ENCODE measurements at regions not wholly inside any gene's neighbourhood (a gene's known extent, or its start where the extent isn't known, plus 50 kb on each side); places are given as distances from the start of the nearest gene placed in this dataset.

- H3K36me3 ChIP-seq, result no peaks in the 10 kb centered on the region
- H3K4me1 ChIP-seq, result no peaks in the 10 kb centered on the region
- peaks cover 0 to 19% of the 10 kb centered on the region in 2 donors for H3K27me3 ChIP-seq
- TF ChIP-seq POLR2A (IDR thresholded peaks at IDR 0.05), result no peak
- TF ChIP-seq EP300 (IDR thresholded peaks at IDR 0.05), result no peak
- TF ChIP-seq, protein P1, sequence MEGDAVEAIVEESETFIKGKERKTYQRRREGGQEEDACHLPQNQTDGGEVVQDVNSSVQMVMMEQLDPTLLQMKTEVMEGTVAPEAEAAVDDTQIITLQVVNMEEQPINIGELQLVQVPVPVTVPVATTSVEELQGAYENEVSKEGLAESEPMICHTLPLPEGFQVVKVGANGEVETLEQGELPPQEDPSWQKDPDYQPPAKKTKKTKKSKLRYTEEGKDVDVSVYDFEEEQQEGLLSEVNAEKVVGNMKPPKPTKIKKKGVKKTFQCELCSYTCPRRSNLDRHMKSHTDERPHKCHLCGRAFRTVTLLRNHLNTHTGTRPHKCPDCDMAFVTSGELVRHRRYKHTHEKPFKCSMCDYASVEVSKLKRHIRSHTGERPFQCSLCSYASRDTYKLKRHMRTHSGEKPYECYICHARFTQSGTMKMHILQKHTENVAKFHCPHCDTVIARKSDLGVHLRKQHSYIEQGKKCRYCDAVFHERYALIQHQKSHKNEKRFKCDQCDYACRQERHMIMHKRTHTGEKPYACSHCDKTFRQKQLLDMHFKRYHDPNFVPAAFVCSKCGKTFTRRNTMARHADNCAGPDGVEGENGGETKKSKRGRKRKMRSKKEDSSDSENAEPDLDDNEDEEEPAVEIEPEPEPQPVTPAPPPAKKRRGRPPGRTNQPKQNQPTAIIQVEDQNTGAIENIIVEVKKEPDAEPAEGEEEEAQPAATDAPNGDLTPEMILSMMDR (IDR thresholded peaks at IDR 0.05), result no peak
- H3K27ac ChIP-seq, result no peak overlapping the region
- WGBS, 2 donors, result 81% methylated on average over 4 of the region's 4 CpGs
- H3K4me3 ChIP-seq, result no peak overlapping the region
- H3K9me3 ChIP-seq, result no peaks in the 10 kb centered on the region
- DNase-seq (ENCODE audit: low spot score in 2 of 2), result no peak
Measured at GRCh38 chr22:22741843-22742242, 97.4 kb downstream of the GGTLC2 start.

- Histone ChIP-seq H3K4me3 (no peak overlapping the region), H3K9me3 (no peaks in the 10 kb centered on the region), H3K27me3 (peaks cover 0 to 19% of the 10 kb centered on the region in 2 donors), H3K36me3 (no peaks in the 10 kb centered on the region), H3K27ac (no peak overlapping the region), H3K4me1 (no peaks in the 10 kb centered on the region)
- TF ChIP-seq POLR2A (IDR thresholded peaks at IDR 0.05), result no peak
- TF ChIP-seq EP300 (IDR thresholded peaks at IDR 0.05), result no peak
- TF ChIP-seq, protein P1 (IDR thresholded peaks at IDR 0.05), result no peak
- 87 to 94% methylated on average over 2 of the region's 2 CpGs for WGBS, 2 donors
- DNase-seq (ENCODE audit: low spot score in 2 of 2), result no peak
Measured at GRCh38 chr22:22742641-22743040, 98.2 kb downstream of the GGTLC2 start.

DNA sequence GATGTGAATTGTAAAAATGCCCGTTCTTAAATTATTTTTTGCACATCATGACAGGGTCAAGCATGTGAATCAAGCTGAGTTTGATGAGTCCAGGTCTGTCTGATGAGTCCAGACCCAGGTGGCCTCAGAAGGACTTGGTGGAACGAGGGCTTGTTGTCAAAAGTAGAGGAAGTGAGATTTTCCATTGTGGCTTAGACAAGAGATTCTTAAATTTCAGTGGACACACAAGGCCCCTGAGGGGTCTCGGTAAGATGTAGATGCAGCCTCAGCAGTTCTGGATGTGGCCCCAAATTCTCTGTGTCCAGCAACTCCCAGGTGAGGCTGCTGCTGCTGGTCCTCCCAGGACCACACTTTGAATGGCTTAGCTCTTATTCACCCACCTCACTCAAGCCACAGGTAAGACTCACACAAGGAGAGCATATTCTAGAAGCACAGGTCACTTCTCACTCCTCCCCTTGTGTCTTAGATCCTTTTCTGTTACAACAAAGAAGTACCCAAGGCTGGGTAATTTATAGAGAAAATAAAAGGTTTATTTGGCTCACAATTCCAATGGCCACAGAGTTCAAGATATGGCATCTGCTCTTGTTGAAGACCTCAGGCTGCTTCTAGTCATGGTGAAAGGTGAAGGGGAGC lies 98.8 kb downstream of the GGTLC2 start:
- Histone ChIP-seq H3K36me3 (no peaks in the 10 kb centered on the region), H3K4me3 (no peak overlapping the region), H3K27ac (no peak overlapping the region), H3K9me3 (no peaks in the 10 kb centered on the region), H3K27me3 (peaks cover 0 to 19% of the 10 kb centered on the region in 2 donors), H3K4me1 (no peaks in the 10 kb centered on the region)
- WGBS, 2 donors, result 76 to 84% methylated on average over 3 of the region's 3 CpGs
- no peak for DNase-seq (ENCODE audit: low spot score in 2 of 2)
- TF ChIP-seq, protein P1 (IDR thresholded peaks at IDR 0.05), result no peak
- TF ChIP-seq POLR2A (IDR thresholded peaks at IDR 0.05) (no peak), EP300 (IDR thresholded peaks at IDR 0.05) (no peak)

- no peaks in the 10 kb centered on the region for H3K4me1 ChIP-seq
- DNase-seq (ENCODE audit: low spot score in 2 of 2), result no peak
- TF ChIP-seq EP300 (IDR thresholded peaks at IDR 0.05) (no peak), POLR2A (IDR thresholded peaks at IDR 0.05) (no peak)
- TF ChIP-seq, protein P1 (IDR thresholded peaks at IDR 0.05), result no peak
- no peak overlapping the region for H3K4me3 ChIP-seq
- H3K27me3 ChIP-seq, result peaks cover 0 to 15% of the 10 kb centered on the region in 2 donors
- WGBS, 2 donors, result 73 to 76% methylated on average over 9 of the region's 9 CpGs
- no peaks in the 10 kb centered on the region for H3K36me3 ChIP-seq
- no peaks in the 10 kb centered on the region for H3K9me3 ChIP-seq
- H3K27ac ChIP-seq, result no peak overlapping the region
Measured at GRCh38 chr22:22744412-22745224, 100.2 kb downstream of the GGTLC2 start.
